K562 (cell line): ENCODE measurements at regions not wholly inside any gene's neighbourhood (a gene's known extent, or its start where the extent isn't known, plus 50 kb on each side); places are given as distances from the start of the nearest gene placed in this dataset.

Source experiments
- ATAC-seq: fragments of 200-7000 bp; cut with Tn5 transposase; 3 replicates; pipeline ENCODE4 v1.9.1; 2020; ENCODE audit warnings: moderate library complexity
- BruUV-seq: library from RNA; stranded (reverse); fragments of 400-500 nt; replicated peaks from 2 replicates; lab custom pipeline; 2021; lab: Mats Ljungman, UMichigan
- CTCF ChIA-PET: fragments of 300-600 bp; formaldehyde crosslinking; extraction: SDS; loops from one replicate; lab custom pipeline; 2021; ENCODE audit warnings: low intra/inter-chr PET ratio; lab: Yijun Ruan, JAX
- POLR2A ChIA-PET: fragments of 300-600, 350-650 bp; sonication (Branson Sonifier 250); formaldehyde crosslinking; extraction: SDS; loops from one replicate; lab custom pipeline; 2021; ENCODE audit warnings: antibody characterized with exemption, inconsistent platforms; lab: Yijun Ruan, JAX
- DNase-seq, 4 experiments: peaks; one replicate each; pipeline versions ENCODE4 v3.0.0 to v3.0.0-alpha.2; 2011 to 2018; ENCODE audit warnings: low spot score in 3 of 4, mixed read lengths in 3 of 4; ENCODE audit errors: extremely low read depth in 1 of 4
- FAIRE-seq: peaks from 2 replicates; lab custom pipeline; 2011; peaks lifted over from hg19 to GRCh38; lab: Jason Lieb, UNC
- H2AFZ ChIP-seq: 2 replicates; pipeline ENCODE4 v1.6.0; 2011; ENCODE audit warnings: low read depth, low read length, control low read depth, inconsistent platforms
- H3K27ac ChIP-seq: fragments of 200-600 bp; 3 replicates; pipeline ENCODE4 v1.8.0; 2011; ENCODE audit warnings: low read depth, mild to moderate bottlenecking, control low read depth, inconsistent platforms, low read length, moderate library complexity, mixed read lengths; ENCODE audit errors: extremely low read depth
- H3K27me3 ChIP-seq, 2 experiments: fragments of 300-600 bp in 1 of 2; 2 replicates in 1 of 2; 3 replicates in 1 of 2; pipeline versions ENCODE4 v1.6.0 to v1.8.0; 2011; ENCODE audit warnings: inconsistent platforms in 2 of 2, low read length in 2 of 2, mild to moderate bottlenecking in 1 of 2, mixed read lengths in 1 of 2, moderate library complexity in 1 of 2; ENCODE audit not compliant: control insufficient read depth in 2 of 2, insufficient read depth in 2 of 2
- H3K36me3 ChIP-seq: fragments of 300-600 bp; 3 replicates; pipeline ENCODE4 v1.8.0; 2011; ENCODE audit warnings: mild to moderate bottlenecking, low read length, inconsistent platforms; ENCODE audit not compliant: control insufficient read depth, insufficient read depth
- H3K4me1 ChIP-seq, 2 experiments: fragments of 200-600 bp in 1 of 2; replicated peaks in 1 of 2; 2 replicates in 1 of 2; 3 replicates in 1 of 2; pipeline versions ENCODE4 v1.5.1 to v1.8.0; 2011; ENCODE audit warnings: inconsistent platforms in 2 of 2, low read length in 2 of 2, mild to moderate bottlenecking in 1 of 2, mixed read lengths in 1 of 2, moderate library complexity in 1 of 2; ENCODE audit not compliant: control insufficient read depth in 2 of 2, insufficient read depth in 2 of 2
- H3K4me2 ChIP-seq: 2 replicates; pipeline ENCODE4 v1.6.1; 2011; ENCODE audit warnings: low read length, control low read depth, inconsistent platforms, mixed read lengths; ENCODE audit not compliant: insufficient read depth
- H3K4me3 ChIP-seq: fragments of 200-600 bp; sonication (generic), shearing (Covaris generic); 2 replicates; pipeline ENCODE4 v1.5.1; 2016; ENCODE audit warnings: control low read depth, inconsistent platforms
- H3K79me2 ChIP-seq: fragments of 200-600 bp; 3 replicates; pipeline ENCODE4 v1.8.0; 2011; ENCODE audit warnings: low read length, inconsistent platforms; ENCODE audit not compliant: control insufficient read depth, insufficient read depth
- H3K9ac ChIP-seq, 2 experiments: 2 replicates each; pipeline versions ENCODE4 v1.6.0 to v1.6.1; 2011; ENCODE audit warnings: low read depth in 2 of 2, low read length in 2 of 2, control low read depth in 1 of 2, inconsistent platforms in 1 of 2, mild to moderate bottlenecking in 1 of 2, mixed read lengths in 1 of 2; ENCODE audit not compliant: insufficient read depth in 1 of 2
- H3K9me1 ChIP-seq: one replicate; pipeline ENCODE4 v1.6.0; 2011; ENCODE audit warnings: inconsistent platforms, mild to moderate bottlenecking, low read length, moderate library complexity; ENCODE audit not compliant: control insufficient read depth, insufficient read depth
- H3K9me3 ChIP-seq: replicated peaks from 2 replicates; pipeline ENCODE4 v1.5.1; 2011; ENCODE audit warnings: low read depth, low read length, inconsistent platforms; ENCODE audit not compliant: control insufficient read depth, insufficient read depth
- H4K20me1 ChIP-seq: replicated peaks from 2 replicates; pipeline ENCODE4 v1.6.1; 2011; ENCODE audit warnings: low read length, inconsistent platforms, mixed read lengths; ENCODE audit not compliant: control insufficient read depth, insufficient read depth
- HCFC1 ChIP-seq: IDR thresholded peaks from 2 replicates; pipeline ENCODE4 v1.6.1; 2012; ENCODE audit warnings: low read depth, low read length, improper control_type of control experiment
- HNRNPUL1 ChIP-seq: fragments of 200-400 bp; formaldehyde crosslinking; IDR thresholded peaks from 2 replicates; pipeline ENCODE4 v1.6.1; 2017; ENCODE audit warnings: low read length
- MCM5 ChIP-seq: fragments of 450-650 bp; IDR thresholded peaks from 2 replicates; pipeline ENCODE4 v1.6.1; 2016; ENCODE audit warnings: low read depth
- RBM39 ChIP-seq: fragments of 200-400 bp; formaldehyde crosslinking; optimal IDR thresholded peaks from 2 replicates; pipeline ENCODE3; 2018; ENCODE audit warnings: low read depth, low read length
- RCOR1 ChIP-seq, 2 experiments: IDR thresholded peaks; 2 replicates each; pipeline ENCODE4 v1.6.1; 2012; ENCODE audit warnings: low read depth in 2 of 2, low read length in 2 of 2, borderline replicate concordance in 1 of 2, improper control_type of control experiment in 1 of 2
- TOE1 ChIP-seq, 2 experiments: fragments of 450-650 bp in 1 of 2; sonication (generic) in 1 of 2; formaldehyde crosslinking in 1 of 2; IDR thresholded peaks; 2 replicates each; pipeline versions ENCODE4 v1.7.1 to v1.8.0; 2016 to 2022; ENCODE audit warnings: borderline replicate concordance in 2 of 2, mild to moderate bottlenecking in 2 of 2, antibody characterized with exemption in 1 of 2, inconsistent platforms in 1 of 2, low read depth in 1 of 2, missing genetic modification reagents in 1 of 2, moderate library complexity in 1 of 2
- XRCC3 ChIP-seq: fragments of 450-650 bp; IDR thresholded peaks from 2 replicates; pipeline ENCODE4 v1.6.1; 2017; ENCODE audit warnings: mild to moderate bottlenecking, moderate library complexity
- ZNF668 ChIP-seq: fragments of 250-450 bp; sonication (Bioruptor Pico); IDR thresholded peaks from 2 replicates; pipeline ENCODE4 v1.8.0; 2022; ENCODE audit warnings: mild to moderate bottlenecking, inconsistent platforms
- WGBS: fragments of 100-300 bp; shearing (Covaris generic); methylation state at CpG from one replicate; pipeline ENCODE4 v1.1.6; 2016; ENCODE audit warnings: low coverage, mixed read lengths; ENCODE audit not compliant: insufficient coverage; ENCODE audit errors: missing lambda C conversion rate; 5-methylcytosine and 5-hydroxymethylcytosine counted together
- in situ Hi-C: fragments of 300-500 bp; cut with MboI; formaldehyde crosslinking; loops from 4 replicates; pipeline ENCODE4 v1.15.0; 2018; ENCODE audit warnings: inconsistent platforms, mixed read lengths
- intact Hi-C: fragments of 100-400 bp; cut with micrococcal nuclease; formaldehyde crosslinking; loops from 2 replicates; pipeline ENCODE4 v1.14.2; 2022
- TF ChIP-seq, protein P1 (sequence below): fragments of 450-650 bp; IDR thresholded peaks from 2 replicates; pipeline ENCODE4 v1.6.1; 2018; ENCODE audit not compliant: partially characterized antibody
- TF ChIP-seq, protein P2 (sequence below): fragments of 450-650 bp; IDR thresholded peaks from 2 replicates; pipeline ENCODE4 v1.7.1; 2018; ENCODE audit warnings: mild to moderate bottlenecking, low read depth; ENCODE audit not compliant: partially characterized antibody
- TF ChIP-seq, protein P3 (sequence below): sonication (generic); formaldehyde crosslinking; IDR thresholded peaks from 2 replicates; pipeline ENCODE4 v1.9.0; 2022; ENCODE audit warnings: mild to moderate bottlenecking, missing genetic modification reagents
- TF ChIP-seq, protein P4 (sequence below): fragments of 250-450 bp; sonication (Bioruptor Pico); IDR thresholded peaks from 2 replicates; pipeline ENCODE4 v1.5.0; 2021; ENCODE audit warnings: mild to moderate bottlenecking, borderline replicate concordance

DNA sequence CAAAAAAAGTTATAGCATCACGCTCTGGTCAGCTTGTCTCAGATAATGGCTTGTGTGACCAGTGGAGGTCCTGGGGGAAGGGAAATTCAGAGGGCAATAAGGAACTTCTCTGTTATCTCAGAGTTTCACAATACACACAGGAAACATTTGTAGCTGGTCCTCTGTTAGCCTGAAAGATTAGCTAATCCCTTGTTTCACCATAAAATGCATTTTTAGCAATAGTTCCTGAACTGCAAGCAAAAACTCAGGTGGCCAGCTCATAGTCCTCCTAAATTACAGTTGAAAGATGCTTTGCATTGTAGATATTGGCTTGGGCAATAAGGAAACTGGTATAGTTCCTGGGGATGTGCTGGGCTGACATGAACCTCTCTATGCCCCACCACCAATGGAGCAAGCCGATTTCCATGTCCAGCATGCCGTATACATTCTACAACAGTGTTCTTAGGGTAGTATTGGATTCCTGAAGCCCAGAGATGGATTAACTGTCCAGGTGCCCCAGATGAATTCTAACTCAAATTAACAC lies 141.5 kb upstream of the TBL1XR1 start:
- H3K27me3 ChIP-seq: no peaks in the 10 kb centered on the region
- H4K20me1 ChIP-seq: no peaks in the 10 kb centered on the region
- ChIA-PET CTCF (no interaction called here), POLR2A (interaction anchor here (0.8 to 1.1 kb wide), 2 partner anchors 8 to 19 kb away, joined by 3 to 4 read pairs; no protein-coding TSS in a partner anchor)
- H3K36me3 ChIP-seq: no peaks in the 10 kb centered on the region
- FAIRE-seq: peak; percentile 91
- H3K27ac ChIP-seq: peak overlapping the region; percentile 88
- WGBS: 0% methylated on average over 3 of the region's 3 CpGs
- no TSS peak for BruUV-seq
- H3K9me1 ChIP-seq: no peaks in the 10 kb centered on the region
- ATAC-seq: peak; percentile 88
- in situ Hi-C loops: no loop called here
- DNase-seq: peak; percentile 45 to 91 (median 64)
- H3K4me1 ChIP-seq: peaks cover 16 to 63% of the 10 kb centered on the region in 2 experiments
- H3K4me3 ChIP-seq: no peak overlapping the region
- H3K9ac ChIP-seq: peak overlapping the region; percentile 60 to 65; a peak in 3 of 4 replicates
- no peaks in the 10 kb centered on the region for H3K9me3 ChIP-seq
- H2AFZ ChIP-seq: peak overlapping the region; percentile 69
- intact Hi-C loops: loop anchor here (1.0 to 5.0 kb wide), 2 partner anchors 20 to 36 kb away; no protein-coding TSS in a partner anchor
- no peaks in the 10 kb centered on the region for H3K79me2 ChIP-seq
- H3K4me2 ChIP-seq: peak overlapping the region; percentile 72
- TF ChIP-seq RBM39: no peak
- TF ChIP-seq, protein P1, sequence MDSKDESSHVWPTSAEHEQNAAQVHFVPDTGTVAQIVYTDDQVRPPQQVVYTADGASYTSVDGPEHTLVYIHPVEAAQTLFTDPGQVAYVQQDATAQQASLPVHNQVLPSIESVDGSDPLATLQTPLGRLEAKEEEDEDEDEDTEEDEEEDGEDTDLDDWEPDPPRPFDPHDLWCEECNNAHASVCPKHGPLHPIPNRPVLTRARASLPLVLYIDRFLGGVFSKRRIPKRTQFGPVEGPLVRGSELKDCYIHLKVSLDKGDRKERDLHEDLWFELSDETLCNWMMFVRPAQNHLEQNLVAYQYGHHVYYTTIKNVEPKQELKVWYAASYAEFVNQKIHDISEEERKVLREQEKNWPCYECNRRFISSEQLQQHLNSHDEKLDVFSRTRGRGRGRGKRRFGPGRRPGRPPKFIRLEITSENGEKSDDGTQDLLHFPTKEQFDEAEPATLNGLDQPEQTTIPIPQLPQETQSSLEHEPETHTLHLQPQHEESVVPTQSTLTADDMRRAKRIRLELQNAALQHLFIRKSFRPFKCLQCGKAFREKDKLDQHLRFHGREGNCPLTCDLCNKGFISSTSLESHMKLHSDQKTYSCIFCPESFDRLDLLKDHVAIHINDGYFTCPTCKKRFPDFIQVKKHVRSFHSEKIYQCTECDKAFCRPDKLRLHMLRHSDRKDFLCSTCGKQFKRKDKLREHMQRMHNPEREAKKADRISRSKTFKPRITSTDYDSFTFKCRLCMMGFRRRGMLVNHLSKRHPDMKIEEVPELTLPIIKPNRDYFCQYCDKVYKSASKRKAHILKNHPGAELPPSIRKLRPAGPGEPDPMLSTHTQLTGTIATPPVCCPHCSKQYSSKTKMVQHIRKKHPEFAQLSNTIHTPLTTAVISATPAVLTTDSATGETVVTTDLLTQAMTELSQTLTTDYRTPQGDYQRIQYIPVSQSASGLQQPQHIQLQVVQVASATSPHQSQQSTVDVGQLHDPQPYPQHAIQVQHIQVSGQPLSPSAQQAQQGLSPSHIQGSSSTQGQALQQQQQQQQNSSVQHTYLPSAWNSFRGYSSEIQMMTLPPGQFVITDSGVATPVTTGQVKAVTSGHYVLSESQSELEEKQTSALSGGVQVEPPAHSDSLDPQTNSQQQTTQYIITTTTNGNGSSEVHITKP: no peak
- TF ChIP-seq, protein P2, sequence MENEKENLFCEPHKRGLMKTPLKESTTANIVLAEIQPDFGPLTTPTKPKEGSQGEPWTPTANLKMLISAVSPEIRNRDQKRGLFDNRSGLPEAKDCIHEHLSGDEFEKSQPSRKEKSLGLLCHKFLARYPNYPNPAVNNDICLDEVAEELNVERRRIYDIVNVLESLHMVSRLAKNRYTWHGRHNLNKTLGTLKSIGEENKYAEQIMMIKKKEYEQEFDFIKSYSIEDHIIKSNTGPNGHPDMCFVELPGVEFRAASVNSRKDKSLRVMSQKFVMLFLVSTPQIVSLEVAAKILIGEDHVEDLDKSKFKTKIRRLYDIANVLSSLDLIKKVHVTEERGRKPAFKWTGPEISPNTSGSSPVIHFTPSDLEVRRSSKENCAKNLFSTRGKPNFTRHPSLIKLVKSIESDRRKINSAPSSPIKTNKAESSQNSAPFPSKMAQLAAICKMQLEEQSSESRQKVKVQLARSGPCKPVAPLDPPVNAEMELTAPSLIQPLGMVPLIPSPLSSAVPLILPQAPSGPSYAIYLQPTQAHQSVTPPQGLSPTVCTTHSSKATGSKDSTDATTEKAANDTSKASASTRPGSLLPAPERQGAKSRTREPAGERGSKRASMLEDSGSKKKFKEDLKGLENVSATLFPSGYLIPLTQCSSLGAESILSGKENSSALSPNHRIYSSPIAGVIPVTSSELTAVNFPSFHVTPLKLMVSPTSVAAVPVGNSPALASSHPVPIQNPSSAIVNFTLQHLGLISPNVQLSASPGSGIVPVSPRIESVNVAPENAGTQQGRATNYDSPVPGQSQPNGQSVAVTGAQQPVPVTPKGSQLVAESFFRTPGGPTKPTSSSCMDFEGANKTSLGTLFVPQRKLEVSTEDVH: no peak
- TF ChIP-seq HNRNPUL1: no peak
- TF ChIP-seq MCM5: no peak
- TF ChIP-seq, protein P3, sequence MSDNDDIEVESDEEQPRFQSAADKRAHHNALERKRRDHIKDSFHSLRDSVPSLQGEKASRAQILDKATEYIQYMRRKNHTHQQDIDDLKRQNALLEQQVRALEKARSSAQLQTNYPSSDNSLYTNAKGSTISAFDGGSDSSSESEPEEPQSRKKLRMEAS: no peak
- TF ChIP-seq RCOR1 (IDR thresholded peaks at IDR 0.05; ENCODE audit: borderline replicate concordance in 1 of 2, low read depth in 2 of 2, low read length in 2 of 2): peak; percentile 51 to 85; a peak in 3 of 4 replicates
- TF ChIP-seq HCFC1: no peak
- TF ChIP-seq, protein P4, sequence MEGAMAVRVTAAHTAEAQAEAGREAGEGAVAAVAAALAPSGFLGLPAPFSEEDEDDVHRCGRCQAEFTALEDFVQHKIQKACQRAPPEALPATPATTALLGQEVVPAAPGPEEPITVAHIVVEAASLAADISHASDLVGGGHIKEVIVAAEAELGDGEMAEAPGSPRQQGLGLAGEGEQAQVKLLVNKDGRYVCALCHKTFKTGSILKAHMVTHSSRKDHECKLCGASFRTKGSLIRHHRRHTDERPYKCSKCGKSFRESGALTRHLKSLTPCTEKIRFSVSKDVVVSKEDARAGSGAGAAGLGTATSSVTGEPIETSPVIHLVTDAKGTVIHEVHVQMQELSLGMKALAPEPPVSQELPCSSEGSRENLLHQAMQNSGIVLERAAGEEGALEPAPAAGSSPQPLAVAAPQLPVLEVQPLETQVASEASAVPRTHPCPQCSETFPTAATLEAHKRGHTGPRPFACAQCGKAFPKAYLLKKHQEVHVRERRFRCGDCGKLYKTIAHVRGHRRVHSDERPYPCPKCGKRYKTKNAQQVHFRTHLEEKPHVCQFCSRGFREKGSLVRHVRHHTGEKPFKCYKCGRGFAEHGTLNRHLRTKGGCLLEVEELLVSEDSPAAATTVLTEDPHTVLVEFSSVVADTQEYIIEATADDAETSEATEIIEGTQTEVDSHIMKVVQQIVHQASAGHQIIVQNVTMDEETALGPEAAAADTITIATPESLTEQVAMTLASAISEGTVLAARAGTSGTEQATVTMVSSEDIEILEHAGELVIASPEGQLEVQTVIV (CRISPR knock-in tag): no peak
- TF ChIP-seq TOE1 (IDR thresholded peaks at IDR 0.05; ENCODE audit: borderline replicate concordance): no peak
- TF ChIP-seq TOE1 (CRISPR knock-in tag; IDR thresholded peaks at IDR 0.05; ENCODE audit: borderline replicate concordance, low read depth): no peak
- no peak for TF ChIP-seq ZNF668 (CRISPR knock-in tag)
- TF ChIP-seq XRCC3: no peak
